HG03103 (cell line): ENCODE measurements at regions not wholly inside any gene's neighbourhood (a gene's known extent, or its start where the extent isn't known, plus 50 kb on each side); places are given as distances from the start of the nearest gene placed in this dataset.

Experiments used
- ATAC-seq: cut with Tn5 transposase; IDR thresholded peaks from one replicate; pipeline ENCODE4 v1.9.1; 2021; ENCODE audit warnings: low read depth; ENCODE audit not compliant: unreplicated experiment

- no peak for ATAC-seq
Measured at GRCh38 chr3:43865351-43865750, 174.6 kb downstream of the ABHD5 start.

- ATAC-seq, result no peak
Measured at GRCh38 chr3:43865887-43866528, 175.3 kb downstream of the ABHD5 start.

GRCh38 chr3:43866529-43867353 is 176.0 kb downstream of the ABHD5 start:
- no peak for ATAC-seq

- no peak for ATAC-seq
Measured at GRCh38 chr3:43867436-43868072, 176.8 kb downstream of the ABHD5 start.

GRCh38 chr3:43869491-43869890 is 178.8 kb downstream of the ABHD5 start:
- no peak for ATAC-seq

GRCh38 chr3:43870120-43870519 is 179.4 kb downstream of the ABHD5 start:
- ATAC-seq, result no peak

GRCh38 chr3:43870844-43871626 is 180.3 kb downstream of the ABHD5 start:
- no peak for ATAC-seq

GRCh38 chr3:43871627-43872245 is 181.0 kb downstream of the ABHD5 start:
- no peak for ATAC-seq

- ATAC-seq, result no peak
Measured at GRCh38 chr3:43872301-43872700, 181.6 kb downstream of the ABHD5 start.

- ATAC-seq, result no peak
Measured at GRCh38 chr3:43872901-43873300, 182.2 kb downstream of the ABHD5 start.

GRCh38 chr3:43873723-43874122 is 183.0 kb downstream of the ABHD5 start:
- ATAC-seq, result no peak

- no peak for ATAC-seq
Measured at GRCh38 chr3:43874290-43874689, 183.6 kb downstream of the ABHD5 start.

GRCh38 chr3:43874731-43875130 is 184.0 kb downstream of the ABHD5 start:
- ATAC-seq, result no peak

- no peak for ATAC-seq
Measured at GRCh38 chr3:43876648-43877047, 185.9 kb downstream of the ABHD5 start.

- ATAC-seq, result no peak
Measured at GRCh38 chr3:43879166-43879565, 188.4 kb downstream of the ABHD5 start.

GRCh38 chr3:43882976-43883680 is 192.4 kb downstream of the ABHD5 start:
- ATAC-seq, result no peak

- ATAC-seq, result no peak
Measured at GRCh38 chr3:43883729-43884396, 193.1 kb downstream of the ABHD5 start.

- ATAC-seq, result no peak
Measured at GRCh38 chr3:43884581-43884980, 193.8 kb downstream of the ABHD5 start.

- ATAC-seq, result no peak
Measured at GRCh38 chr3:43885908-43886618, 195.3 kb downstream of the ABHD5 start.
